ENCODE measurements at regions not wholly inside any gene's neighbourhood (a gene's known extent, or its start where the extent isn't known, plus 50 kb on each side); places are given as distances from the start of the nearest gene placed in this dataset.

- TF ChIP-seq CTCF (IDR thresholded peaks at IDR 0.05; ENCODE audit: low read depth, low read length): no peak
- no peak for TF ChIP-seq MAX (IDR thresholded peaks at IDR 0.05; ENCODE audit: low read depth, low read length)
- TF ChIP-seq MYC (IDR thresholded peaks at IDR 0.05; ENCODE audit: low read depth, low read length): no peak
- TF ChIP-seq POLR2A (IDR thresholded peaks at IDR 0.05; ENCODE audit: extremely low read depth, insufficient read length): no peak
Measured at GRCh38 chr2:78718024-78718423, 307.5 kb upstream of the REG3G start.

Measured in NB4 (cell line).